NCI-H524 treated with DMSO at 0.1 percent for 48 hours (cell line): ENCODE measurements at regions not wholly inside any gene's neighbourhood (a gene's known extent, or its start where the extent isn't known, plus 50 kb on each side); places are given as distances from the start of the nearest gene placed in this dataset.

Experiments used
- DNase-seq: peaks from one replicate; lab custom pipeline; 2025; lab: John Stamatoyannopoulos, UW

DNA sequence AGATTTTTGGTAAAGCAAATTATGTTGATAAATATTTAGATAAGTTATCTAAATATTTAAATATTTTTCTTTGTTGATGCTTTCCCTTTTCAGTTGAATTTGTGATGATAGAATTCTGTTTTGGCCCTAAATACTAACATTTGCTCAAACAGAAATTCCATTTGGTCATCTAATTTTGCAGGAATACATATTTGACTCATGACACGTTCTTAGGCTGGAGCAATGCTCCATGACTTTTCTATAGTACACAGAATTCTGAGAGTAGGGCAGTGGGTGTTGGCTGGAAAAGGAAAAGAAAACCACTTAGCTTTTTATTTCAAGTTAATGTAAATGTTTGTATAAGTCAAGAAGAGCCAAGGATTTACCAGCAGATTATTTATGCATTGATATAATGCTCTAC, 58.6 kb upstream of the GK2 start:
- no peak for DNase-seq
